NCI-H345 treated with DMSO at 0.1 percent for 48 hours (cell line): ENCODE measurements at regions not wholly inside any gene's neighbourhood (a gene's known extent, or its start where the extent isn't known, plus 50 kb on each side); places are given as distances from the start of the nearest gene placed in this dataset.

Experiments
- DNase-seq: peaks from one replicate; lab custom pipeline; 2025; ENCODE audit not compliant: unreplicated experiment; lab: John Stamatoyannopoulos, UW

GRCh38 chr22:46053563-46054090 lies 76.7 kb upstream of the WNT7B start:
- DNase-seq, result peak; percentile 32

GRCh38 chr22:46054091-46055073 lies 77.4 kb upstream of the WNT7B start:
- DNase-seq, result no peak

- DNase-seq, result no peak
Measured at GRCh38 chr22:46055181-46055875, 78.4 kb upstream of the WNT7B start.

DNA sequence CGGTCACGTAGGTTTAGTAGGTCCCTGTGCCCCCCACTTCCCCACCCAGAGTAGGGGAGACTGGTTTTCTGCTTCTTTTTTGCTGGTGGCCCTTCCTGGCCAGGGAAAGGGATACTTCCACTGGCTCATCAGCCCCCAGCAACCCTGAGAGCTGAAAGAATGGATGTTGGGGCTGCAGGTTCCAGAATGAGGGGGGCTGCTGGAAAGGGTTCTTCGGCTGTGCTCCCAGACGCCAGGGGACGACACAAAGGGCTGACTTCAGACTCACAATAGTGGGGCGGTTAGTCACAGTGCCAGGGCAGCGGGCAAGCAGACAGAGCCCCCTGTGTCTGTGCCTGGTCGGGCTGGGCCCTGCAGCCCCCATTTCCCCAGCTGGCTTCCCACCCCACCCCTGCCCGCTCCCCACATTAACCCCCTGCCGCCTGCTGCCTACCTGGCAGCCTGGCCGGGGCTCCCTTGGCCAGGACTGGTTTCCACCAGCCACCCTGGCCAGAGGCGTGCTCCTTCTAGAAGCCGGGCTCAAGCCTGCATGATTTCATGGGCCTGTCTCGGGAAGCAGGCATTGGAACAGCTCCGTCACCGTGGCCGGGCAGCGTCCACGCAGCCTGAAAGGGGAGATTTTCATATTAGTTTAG lies 79.1 kb upstream of the WNT7B start:
- DNase-seq, result no peak

DNA sequence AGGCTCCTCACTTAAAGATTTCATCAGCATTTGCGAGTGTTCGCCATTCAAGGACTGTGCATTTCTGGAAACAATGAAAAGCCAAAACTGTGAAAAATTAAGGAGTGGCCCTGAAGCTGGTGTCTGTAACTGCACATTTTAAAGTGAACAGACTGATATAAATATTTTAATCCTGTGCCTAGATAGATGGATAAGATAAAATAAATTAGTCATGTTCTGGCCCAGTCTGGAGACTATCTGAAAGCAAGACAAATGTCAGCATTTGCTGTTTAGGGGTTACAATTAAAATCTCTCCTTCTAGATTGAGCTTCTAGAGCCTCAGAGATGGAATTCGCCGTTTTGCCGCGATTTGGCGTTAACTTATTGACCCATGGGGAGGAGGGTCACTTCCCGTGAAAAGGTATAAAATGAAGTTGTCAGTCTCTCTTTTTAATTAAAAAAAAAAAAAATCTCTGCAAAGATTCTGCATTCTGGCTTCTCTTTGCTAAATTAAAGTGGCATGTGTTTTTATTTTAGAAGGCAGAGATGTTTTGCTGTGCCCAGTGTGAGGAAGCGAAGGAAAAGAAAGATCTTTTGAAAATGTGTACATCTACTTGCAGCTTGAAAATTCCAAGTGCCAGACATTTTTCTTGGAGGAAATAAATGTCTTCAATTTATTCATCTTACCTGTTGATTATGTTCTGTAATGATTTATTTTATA lies 79.7 kb upstream of the WNT7B start:
- no peak for DNase-seq

GRCh38 chr22:46057246-46058090 lies 80.5 kb upstream of the WNT7B start:
- no peak for DNase-seq

DNA sequence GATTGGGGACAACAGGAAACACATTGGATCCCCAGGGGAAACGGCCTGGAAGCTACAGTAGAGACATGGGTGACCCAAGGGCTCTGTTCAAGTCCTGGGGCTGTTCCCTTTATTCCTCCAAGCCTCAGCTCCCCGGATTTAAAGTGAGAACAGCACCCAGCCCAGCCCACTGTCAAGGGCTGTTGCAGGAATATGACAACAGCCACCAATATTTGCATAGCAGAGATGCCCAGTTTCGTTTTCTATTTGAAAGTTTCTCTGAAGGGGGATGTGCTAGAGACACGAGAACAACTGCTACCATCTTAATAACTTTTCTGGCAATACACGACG lies 81.1 kb upstream of the WNT7B start:
- no peak for DNase-seq

GRCh38 chr22:46058591-46059519 lies 81.9 kb upstream of the WNT7B start:
- no peak for DNase-seq

- DNase-seq, result no peak
Measured at GRCh38 chr22:46060292-46061123, 83.5 kb upstream of the WNT7B start.

DNA sequence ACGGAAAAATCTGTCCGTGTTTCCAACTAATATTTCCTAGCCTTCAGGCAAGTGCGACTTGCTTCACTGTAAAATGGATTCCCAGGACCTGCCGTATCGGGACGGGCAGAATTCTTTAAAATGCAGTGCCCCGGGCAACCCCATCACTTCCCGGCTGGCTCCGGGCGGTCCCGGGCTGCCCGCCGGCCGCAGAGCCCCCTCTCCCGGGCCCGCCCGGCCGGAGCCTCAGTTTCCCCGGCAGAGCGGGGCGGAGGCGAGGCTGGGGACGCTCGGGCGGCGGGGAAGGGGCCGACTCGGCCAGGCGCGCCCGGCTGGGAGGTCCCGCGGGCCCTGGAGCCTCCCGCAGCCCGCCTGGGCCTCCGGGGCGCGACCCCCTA lies 84.2 kb upstream of the WNT7B start:
- DNase-seq, result no peak

GRCh38 chr22:46061501-46062231 lies 84.7 kb upstream of the WNT7B start:
- DNase-seq, result no peak

GRCh38 chr22:46062232-46062615 lies 85.3 kb upstream of the WNT7B start:
- no peak for DNase-seq

- no peak for DNase-seq
Measured at GRCh38 chr22:46062971-46063631, 86.1 kb upstream of the WNT7B start.

DNA sequence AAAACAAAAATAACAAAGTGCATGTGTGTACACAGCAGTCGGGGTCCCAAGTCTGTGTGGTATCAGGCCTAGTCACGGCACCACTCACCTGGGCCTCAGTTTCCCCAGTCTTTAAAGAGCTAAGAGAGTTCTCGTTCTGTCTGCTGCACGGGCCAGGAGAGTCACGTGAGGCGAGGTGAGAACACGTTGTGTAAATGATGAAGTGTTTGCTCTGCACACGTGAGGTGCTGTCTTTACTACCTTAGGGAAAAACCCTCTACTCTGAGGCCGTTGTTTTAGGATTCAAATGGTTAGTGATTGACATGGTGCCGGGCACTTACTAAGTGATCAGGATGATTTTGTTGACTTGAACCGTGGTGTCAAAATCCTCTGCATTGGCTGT lies 86.5 kb upstream of the PPARA start:
- DNase-seq, result peak; percentile 16

DNA sequence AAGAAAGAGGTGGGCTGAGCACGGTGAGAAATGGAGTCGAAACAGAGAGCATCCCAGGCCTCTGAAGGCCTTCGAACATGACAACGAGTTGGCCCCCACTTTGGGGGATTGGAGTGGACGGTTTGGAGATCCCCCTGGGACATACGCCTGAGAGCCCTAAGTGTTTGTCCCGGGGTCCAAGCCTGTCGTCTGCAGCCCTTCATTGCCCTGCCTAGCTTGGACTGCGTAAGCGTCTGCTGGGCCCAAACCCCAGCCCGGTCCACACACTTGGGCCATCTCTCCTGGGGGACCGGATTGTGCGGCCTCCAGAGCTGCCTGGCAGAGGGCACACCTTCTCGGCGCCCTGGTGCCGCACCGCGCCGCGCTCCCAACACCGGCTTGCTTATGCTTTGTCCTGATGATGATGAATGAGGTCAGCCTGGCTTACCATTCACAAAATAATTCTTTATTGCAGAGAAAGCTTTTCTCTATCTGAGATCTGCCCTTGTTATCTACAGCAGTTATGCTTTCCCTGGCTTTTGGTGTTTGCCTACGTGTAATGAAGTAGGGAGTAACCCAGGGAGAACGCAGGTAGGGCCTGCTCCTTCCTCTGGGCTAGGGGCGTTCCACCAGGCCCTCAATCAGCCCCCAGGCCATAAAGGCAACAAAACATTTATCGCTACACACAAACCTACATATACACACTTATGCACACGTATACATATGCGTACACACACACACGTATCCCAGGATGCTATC lies 85.9 kb upstream of the PPARA start:
- DNase-seq, result no peak

- no peak for DNase-seq
Measured at GRCh38 chr22:46064966-46065666, 85.2 kb upstream of the PPARA start.
